K562 (cell line): ENCODE measurements at regions not wholly inside any gene's neighbourhood (a gene's known extent, or its start where the extent isn't known, plus 50 kb on each side); places are given as distances from the start of the nearest gene placed in this dataset.

Source experiments
- ATAC-seq: fragments of 200-7000 bp; cut with Tn5 transposase; 3 replicates; pipeline ENCODE4 v1.9.1; 2020; ENCODE audit warnings: moderate library complexity
- BruUV-seq: library from RNA; stranded (reverse); fragments of 400-500 nt; replicated peaks from 2 replicates; lab custom pipeline; 2021; lab: Mats Ljungman, UMichigan
- CTCF ChIA-PET: fragments of 300-600 bp; formaldehyde crosslinking; extraction: SDS; loops from one replicate; lab custom pipeline; 2021; ENCODE audit warnings: low intra/inter-chr PET ratio; lab: Yijun Ruan, JAX
- POLR2A ChIA-PET: fragments of 300-600, 350-650 bp; sonication (Branson Sonifier 250); formaldehyde crosslinking; extraction: SDS; loops from one replicate; lab custom pipeline; 2021; ENCODE audit warnings: antibody characterized with exemption, inconsistent platforms; lab: Yijun Ruan, JAX
- DNase-seq, 4 experiments: peaks; one replicate each; pipeline versions ENCODE4 v3.0.0 to v3.0.0-alpha.2; 2011 to 2018; ENCODE audit warnings: low spot score in 3 of 4, mixed read lengths in 3 of 4; ENCODE audit errors: extremely low read depth in 1 of 4
- FAIRE-seq: peaks from 2 replicates; lab custom pipeline; 2011; peaks lifted over from hg19 to GRCh38; lab: Jason Lieb, UNC
- H2AFZ ChIP-seq: 2 replicates; pipeline ENCODE4 v1.6.0; 2011; ENCODE audit warnings: low read depth, low read length, control low read depth, inconsistent platforms
- H3K27ac ChIP-seq: fragments of 200-600 bp; 3 replicates; pipeline ENCODE4 v1.8.0; 2011; ENCODE audit warnings: low read depth, mild to moderate bottlenecking, control low read depth, inconsistent platforms, low read length, moderate library complexity, mixed read lengths; ENCODE audit errors: extremely low read depth
- H3K27me3 ChIP-seq, 2 experiments: fragments of 300-600 bp in 1 of 2; 2 replicates in 1 of 2; 3 replicates in 1 of 2; pipeline versions ENCODE4 v1.6.0 to v1.8.0; 2011; ENCODE audit warnings: inconsistent platforms in 2 of 2, low read length in 2 of 2, mild to moderate bottlenecking in 1 of 2, mixed read lengths in 1 of 2, moderate library complexity in 1 of 2; ENCODE audit not compliant: control insufficient read depth in 2 of 2, insufficient read depth in 2 of 2
- H3K36me3 ChIP-seq: fragments of 300-600 bp; 3 replicates; pipeline ENCODE4 v1.8.0; 2011; ENCODE audit warnings: mild to moderate bottlenecking, low read length, inconsistent platforms; ENCODE audit not compliant: control insufficient read depth, insufficient read depth
- H3K4me1 ChIP-seq, 2 experiments: fragments of 200-600 bp in 1 of 2; replicated peaks in 1 of 2; 2 replicates in 1 of 2; 3 replicates in 1 of 2; pipeline versions ENCODE4 v1.5.1 to v1.8.0; 2011; ENCODE audit warnings: inconsistent platforms in 2 of 2, low read length in 2 of 2, mild to moderate bottlenecking in 1 of 2, mixed read lengths in 1 of 2, moderate library complexity in 1 of 2; ENCODE audit not compliant: control insufficient read depth in 2 of 2, insufficient read depth in 2 of 2
- H3K4me2 ChIP-seq: 2 replicates; pipeline ENCODE4 v1.6.1; 2011; ENCODE audit warnings: low read length, control low read depth, inconsistent platforms, mixed read lengths; ENCODE audit not compliant: insufficient read depth
- H3K4me3 ChIP-seq: fragments of 200-600 bp; sonication (generic), shearing (Covaris generic); 2 replicates; pipeline ENCODE4 v1.5.1; 2016; ENCODE audit warnings: control low read depth, inconsistent platforms
- H3K79me2 ChIP-seq: fragments of 200-600 bp; 3 replicates; pipeline ENCODE4 v1.8.0; 2011; ENCODE audit warnings: low read length, inconsistent platforms; ENCODE audit not compliant: control insufficient read depth, insufficient read depth
- H3K9ac ChIP-seq, 2 experiments: 2 replicates each; pipeline versions ENCODE4 v1.6.0 to v1.6.1; 2011; ENCODE audit warnings: low read depth in 2 of 2, low read length in 2 of 2, control low read depth in 1 of 2, inconsistent platforms in 1 of 2, mild to moderate bottlenecking in 1 of 2, mixed read lengths in 1 of 2; ENCODE audit not compliant: insufficient read depth in 1 of 2
- H3K9me1 ChIP-seq: one replicate; pipeline ENCODE4 v1.6.0; 2011; ENCODE audit warnings: inconsistent platforms, mild to moderate bottlenecking, low read length, moderate library complexity; ENCODE audit not compliant: control insufficient read depth, insufficient read depth
- H3K9me3 ChIP-seq: replicated peaks from 2 replicates; pipeline ENCODE4 v1.5.1; 2011; ENCODE audit warnings: low read depth, low read length, inconsistent platforms; ENCODE audit not compliant: control insufficient read depth, insufficient read depth
- H4K20me1 ChIP-seq: replicated peaks from 2 replicates; pipeline ENCODE4 v1.6.1; 2011; ENCODE audit warnings: low read length, inconsistent platforms, mixed read lengths; ENCODE audit not compliant: control insufficient read depth, insufficient read depth
- CGGBP1 ChIP-seq: fragments of 250-450 bp; sonication (Bioruptor Pico); IDR thresholded peaks from 2 replicates; pipeline ENCODE4 v1.9.0; 2021; ENCODE audit warnings: mild to moderate bottlenecking
- MCM7 ChIP-seq, 2 experiments: fragments of 450-650 bp; IDR thresholded peaks; 2 replicates each; pipeline ENCODE4 v1.6.1; 2016 to 2018
- MED1 ChIP-seq: sonication (generic); formaldehyde crosslinking; IDR thresholded peaks from 2 replicates; pipeline ENCODE4 v1.8.1; 2023; ENCODE audit warnings: missing genetic modification reagents, borderline replicate concordance
- NELFE ChIP-seq: IDR thresholded peaks from 2 replicates; pipeline ENCODE4 v1.6.1; 2011; ENCODE audit warnings: mild to moderate bottlenecking; ENCODE audit not compliant: insufficient read depth, insufficient read length
- PHTF2 ChIP-seq: fragments of 250-450 bp; sonication (Bioruptor Pico); IDR thresholded peaks from 2 replicates; pipeline ENCODE4 v1.5.0; 2021; ENCODE audit warnings: mild to moderate bottlenecking
- PYGO2 ChIP-seq: fragments of 450-650 bp; IDR thresholded peaks from 2 replicates; pipeline ENCODE4 v1.6.1; 2016; ENCODE audit warnings: mild to moderate bottlenecking, missing genetic modification characterization, moderate library complexity, missing compliant biosample characterization
- RBM22 ChIP-seq: fragments of 200-400 bp; formaldehyde crosslinking; IDR thresholded peaks from 2 replicates; pipeline ENCODE4 v1.6.1; 2018; ENCODE audit warnings: low read length, low read depth; ENCODE audit not compliant: poor library complexity, severe bottlenecking
- STAG1 ChIP-seq: sonication (generic); formaldehyde crosslinking; IDR thresholded peaks from 2 replicates; pipeline ENCODE4 v1.5.0; 2020; ENCODE audit warnings: missing genetic modification reagents, borderline replicate concordance
- THAP12 ChIP-seq: fragments of 250-450 bp; sonication (Bioruptor Pico); IDR thresholded peaks from 2 replicates; pipeline ENCODE4 v1.9.0; 2021; ENCODE audit warnings: mild to moderate bottlenecking, inconsistent platforms
- USF2 ChIP-seq: sonication (generic); formaldehyde crosslinking; IDR thresholded peaks from 2 replicates; pipeline ENCODE4 v1.5.0; 2020; ENCODE audit warnings: missing genetic modification reagents
- ZNF274 ChIP-seq: IDR thresholded peaks from 2 replicates; pipeline ENCODE4 v1.6.1; 2011; ENCODE audit warnings: low read depth, mild to moderate bottlenecking, low read length, moderate library complexity, borderline replicate concordance
- WGBS: fragments of 100-300 bp; shearing (Covaris generic); methylation state at CpG from one replicate; pipeline ENCODE4 v1.1.6; 2016; ENCODE audit warnings: low coverage, mixed read lengths; ENCODE audit not compliant: insufficient coverage; ENCODE audit errors: missing lambda C conversion rate; 5-methylcytosine and 5-hydroxymethylcytosine counted together
- in situ Hi-C: fragments of 300-500 bp; cut with MboI; formaldehyde crosslinking; loops from 4 replicates; pipeline ENCODE4 v1.15.0; 2018; ENCODE audit warnings: inconsistent platforms, mixed read lengths
- intact Hi-C: fragments of 100-400 bp; cut with micrococcal nuclease; formaldehyde crosslinking; loops from 2 replicates; pipeline ENCODE4 v1.14.2; 2022

GRCh38 chr22:22071455-22071854, 88.9 kb upstream of the TOP3B start:
- H3K9me1 ChIP-seq, result peaks cover 4% of the 10 kb centered on the region
- TF ChIP-seq PYGO2, result no peak
- 0 out of 2 replicates have a peak, but pooled peaks have one; percentile 6 for TF ChIP-seq USF2 (CRISPR knock-in tag)
- peak; percentile 69; the same call in 1 of the 2 replicates for TF ChIP-seq PHTF2 (CRISPR knock-in tag)
- TF ChIP-seq NELFE, result no peak
- TF ChIP-seq THAP12 (CRISPR knock-in tag), result peak; percentile 62; the same call in 1 of the 2 replicates
- TF ChIP-seq ZNF274, result no peak
- peak; percentile 50; the same call in 1 of the 2 replicates for TF ChIP-seq CGGBP1 (CRISPR knock-in tag)
- TF ChIP-seq MCM7 (IDR thresholded peaks at IDR 0.05), result no peak
- TF ChIP-seq STAG1 (CRISPR knock-in tag), result 0 out of 2 replicates have a peak, but pooled peaks have one; percentile 34
- TF ChIP-seq RBM22, result no peak
- TF ChIP-seq MED1 (CRISPR knock-in tag), result 0 out of 2 replicates have a peak, but pooled peaks have one; percentile 50
- peaks cover 44 to 57% of the 10 kb centered on the region in 2 experiments for H3K27me3 ChIP-seq
- no peaks in the 10 kb centered on the region for H3K36me3 ChIP-seq
- peaks cover 0 to 5% of the 10 kb centered on the region in 2 experiments; a peak in 1 of 5 replicates for H3K4me1 ChIP-seq
- intact Hi-C loops (no loop called here), in situ Hi-C loops (no loop called here)
- H3K9me3 ChIP-seq, result no peaks in the 10 kb centered on the region
- POLR2A ChIA-PET, result interaction anchor here (0.6 to 10.6 kb wide), 9 partner anchors 13 to 429 kb away, joined by 3 to 121 read pairs (median 3); partner anchors contain the start of gene SDF2L1
- FAIRE-seq (no peak), ATAC-seq (no peak), DNase-seq (no peak)
- 0 out of 2 replicates have a peak, but pooled peaks cover 8% of the 10 kb centered on the region for H4K20me1 ChIP-seq
- under 1% methylated on average over 2 of the region's 2 CpGs for WGBS
- H3K4me2 ChIP-seq, result no peak overlapping the region
- no TSS peak for BruUV-seq
- H3K79me2 ChIP-seq, result no peaks in the 10 kb centered on the region
- H3K9ac ChIP-seq, result no peak overlapping the region
- CTCF ChIA-PET, result no interaction called here
- H2AFZ ChIP-seq, result no peak overlapping the region
- no peak overlapping the region for H3K27ac ChIP-seq
- H3K4me3 ChIP-seq, result no peak overlapping the region
